GM23248 (cell line): ENCODE measurements at regions not wholly inside any gene's neighbourhood (a gene's known extent, or its start where the extent isn't known, plus 50 kb on each side); places are given as distances from the start of the nearest gene placed in this dataset.

ENCODE experiments used
- DNase-seq: peaks from one replicate; pipeline ENCODE4 v3.0.0-alpha.2; 2015
- H2AFZ ChIP-seq: fragments of 200-600 bp; sonication (generic); 2 replicates; pipeline ENCODE4 v1.6.1; 2016; ENCODE audit warnings: antibody characterized with exemption
- H3F3A ChIP-seq: fragments of 200-600 bp; sonication (generic); 2 replicates; pipeline ENCODE4 v1.6.1; 2016; ENCODE audit warnings: mild to moderate bottlenecking, antibody characterized with exemption, mixed run types; ENCODE audit not compliant: insufficient read depth
- H3K27ac ChIP-seq: fragments of 200-600 bp; sonication (generic); 2 replicates; pipeline ENCODE4 v1.5.1; 2016; ENCODE audit warnings: mild to moderate bottlenecking
- H3K27me3 ChIP-seq: fragments of 200-600 bp; sonication (generic); replicated peaks from 2 replicates; pipeline ENCODE4 v1.6.1; 2016; ENCODE audit warnings: mild to moderate bottlenecking; ENCODE audit not compliant: insufficient read depth
- H3K36me3 ChIP-seq: fragments of 200-600 bp; sonication (generic); 2 replicates; pipeline ENCODE4 v1.6.1; 2016; ENCODE audit warnings: low read depth, mild to moderate bottlenecking
- H3K4me1 ChIP-seq: fragments of 200-600 bp; sonication (generic); 2 replicates; pipeline ENCODE4 v1.6.1; 2016; ENCODE audit warnings: mild to moderate bottlenecking; ENCODE audit not compliant: insufficient read depth
- H3K4me2 ChIP-seq: fragments of 200-600 bp; sonication (generic); one replicate; pipeline ENCODE4 v1.6.1; 2016; ENCODE audit warnings: mild to moderate bottlenecking; ENCODE audit not compliant: unreplicated experiment
- H3K4me3 ChIP-seq: fragments of 200-600 bp; sonication (generic); 2 replicates; pipeline ENCODE4 v1.5.1; 2016; ENCODE audit warnings: mild to moderate bottlenecking
- H3K79me2 ChIP-seq: fragments of 200-600 bp; sonication (generic); 2 replicates; pipeline ENCODE4 v1.6.1; 2016; ENCODE audit warnings: mild to moderate bottlenecking; ENCODE audit not compliant: insufficient read depth
- H3K9ac ChIP-seq: fragments of 200-600 bp; sonication (generic); 2 replicates; pipeline ENCODE4 v1.6.1; 2016; ENCODE audit warnings: mild to moderate bottlenecking
- H3K9me2 ChIP-seq: fragments of 200-600 bp; sonication (generic); 2 replicates; pipeline ENCODE4 v1.6.1; 2016; ENCODE audit warnings: mixed run types, mild to moderate bottlenecking, moderate library complexity; ENCODE audit not compliant: insufficient read depth
- H3K9me3 ChIP-seq: fragments of 200-600 bp; sonication (generic); one replicate; pipeline ENCODE4 v1.6.1; 2017; ENCODE audit warnings: low read depth
- H4K20me1 ChIP-seq: fragments of 200-600 bp; sonication (generic); 2 replicates; pipeline ENCODE4 v1.6.0; 2016; ENCODE audit not compliant: insufficient read depth
- EZH2 ChIP-seq: fragments of 200-600 bp; sonication (generic); IDR thresholded peaks from 2 replicates; pipeline ENCODE4 v1.6.1; 2018; ENCODE audit warnings: antibody characterized with exemption, mild to moderate bottlenecking; ENCODE audit not compliant: insufficient read depth, poor library complexity, severe bottlenecking
- EZH2phosphoT487 ChIP-seq: fragments of 200-600 bp; sonication (generic); IDR thresholded peaks from 2 replicates; pipeline ENCODE4 v1.6.1; 2018; ENCODE audit warnings: antibody characterized with exemption, moderate library complexity, mild to moderate bottlenecking, low read depth; ENCODE audit not compliant: insufficient read depth
- WGBS, 2 experiments: methylation state at CpG; one replicate each; pipeline ENCODE4 v1.1.6; 2015 to 2017; ENCODE audit warnings: low lambda C conversion rate in 2 of 2, low coverage in 1 of 2; ENCODE audit errors: missing lambda C conversion rate in 2 of 2; 5-methylcytosine and 5-hydroxymethylcytosine counted together
- in situ Hi-C: fragments of 300-500 bp; cut with MboI; formaldehyde crosslinking; loops from 2 replicates; pipeline ENCODE4 v1.15.0; 2020

- Histone ChIP-seq H3K36me3 (no peaks in the 10 kb centered on the region), H3K79me2 (no peaks in the 10 kb centered on the region), H3K4me1 (no peaks in the 10 kb centered on the region), H2AFZ (no peak overlapping the region), H3F3A (no peaks in the 10 kb centered on the region), H3K9me3 (no peaks in the 10 kb centered on the region), H3K4me2 (no peak overlapping the region), H3K4me3 (no peak overlapping the region), H3K27me3 (no peaks in the 10 kb centered on the region), H3K9ac (no peak overlapping the region), H4K20me1 (no peaks in the 10 kb centered on the region), H3K9me2 (no peaks in the 10 kb centered on the region), H3K27ac (no peak overlapping the region)
- no peak for DNase-seq
- in situ Hi-C loops = no loop called here
- TF ChIP-seq EZH2phosphoT487 = no peak
- no peak for TF ChIP-seq EZH2
- 65 to 73% methylated on average over 14 of the region's 14 CpGs for WGBS, 2 experiments
Measured at GRCh38 chr10:128871671-128872231, 595.3 kb upstream of the MGMT start.

- Histone ChIP-seq H3K4me2 (no peak overlapping the region), H3K4me1 (no peaks in the 10 kb centered on the region), H3K79me2 (no peaks in the 10 kb centered on the region), H3F3A (no peaks in the 10 kb centered on the region), H3K9ac (no peak overlapping the region), H2AFZ (no peak overlapping the region), H4K20me1 (no peaks in the 10 kb centered on the region), H3K27me3 (no peaks in the 10 kb centered on the region), H3K27ac (no peak overlapping the region), H3K4me3 (no peak overlapping the region), H3K36me3 (no peaks in the 10 kb centered on the region), H3K9me2 (no peaks in the 10 kb centered on the region), H3K9me3 (no peaks in the 10 kb centered on the region)
- DNase-seq = no peak
- no peak for TF ChIP-seq EZH2phosphoT487
- TF ChIP-seq EZH2 = no peak
- in situ Hi-C loops = no loop called here
- 63 to 68% methylated on average over 6 of the region's 6 CpGs for WGBS, 2 experiments
Measured at GRCh38 chr10:128873411-128874054, 593.5 kb upstream of the MGMT start.

GRCh38 chr10:128874331-128874730 is 592.7 kb upstream of the MGMT start:
- Histone ChIP-seq H3F3A (no peaks in the 10 kb centered on the region), H3K9me3 (no peaks in the 10 kb centered on the region), H3K4me2 (no peak overlapping the region), H3K27me3 (no peaks in the 10 kb centered on the region), H3K4me1 (no peaks in the 10 kb centered on the region), H2AFZ (no peak overlapping the region), H3K27ac (no peak overlapping the region), H4K20me1 (no peaks in the 10 kb centered on the region), H3K9me2 (no peaks in the 10 kb centered on the region), H3K36me3 (no peaks in the 10 kb centered on the region), H3K4me3 (no peak overlapping the region), H3K79me2 (no peaks in the 10 kb centered on the region), H3K9ac (no peak overlapping the region)
- DNase-seq = no peak
- TF ChIP-seq EZH2phosphoT487 (no peak), EZH2 (no peak)
- in situ Hi-C loops = no loop called here
- 26 to 29% methylated on average over 3 of the region's 3 CpGs for WGBS, 2 experiments

GRCh38 chr10:128875030-128875744 is 591.9 kb upstream of the MGMT start:
- in situ Hi-C loops = no loop called here
- peak overlapping the region; percentile 50; the same call in 1 of the 2 replicates for H3K27ac ChIP-seq
- TF ChIP-seq EZH2phosphoT487 (no peak), EZH2 (no peak)
- no peaks in the 10 kb centered on the region for H3K4me1 ChIP-seq
- H3F3A ChIP-seq = no peaks in the 10 kb centered on the region
- H3K27me3 ChIP-seq = no peaks in the 10 kb centered on the region
- no peaks in the 10 kb centered on the region for H3K9me3 ChIP-seq
- peak; percentile 49 for DNase-seq
- peak overlapping the region; percentile 32 for H3K4me2 ChIP-seq
- 17% methylated on average over 8 of the region's 8 CpGs for WGBS, 2 experiments
- no peaks in the 10 kb centered on the region for H4K20me1 ChIP-seq
- no peaks in the 10 kb centered on the region for H3K36me3 ChIP-seq
- no peak overlapping the region for H2AFZ ChIP-seq
- no peaks in the 10 kb centered on the region for H3K79me2 ChIP-seq
- no peak overlapping the region for H3K4me3 ChIP-seq
- no peak overlapping the region for H3K9ac ChIP-seq
- no peaks in the 10 kb centered on the region for H3K9me2 ChIP-seq
